ENCODE measurements at regions not wholly inside any gene's neighbourhood (a gene's known extent, or its start where the extent isn't known, plus 50 kb on each side); places are given as distances from the start of the nearest gene placed in this dataset.
"Not testable (repeated sequence)": the region's sequence is repeated elsewhere in the genome, so short reads cannot be mapped to it uniquely, and the experiment has no call there.

DNA sequence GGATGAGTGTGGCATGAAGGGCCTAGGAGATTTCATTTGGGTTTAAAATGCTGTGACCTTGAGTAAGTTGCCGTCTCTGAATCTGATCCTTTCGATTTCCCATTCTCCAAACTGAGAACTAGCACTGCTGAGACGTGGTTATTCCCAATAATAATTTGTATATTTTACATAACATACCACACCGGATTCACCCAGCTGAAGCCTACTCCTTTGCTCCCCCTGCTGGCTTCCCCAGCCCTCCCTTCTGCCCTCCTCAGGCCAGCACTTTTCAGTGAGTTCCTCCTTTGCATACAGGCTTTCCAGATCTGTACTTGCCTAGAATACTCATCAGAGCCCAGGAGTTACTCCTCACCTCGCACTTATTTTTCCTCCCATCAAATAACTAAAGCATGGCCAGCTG is 255.1 kb downstream of the OR4F29 start:
- H3K9me3 Mint-ChIP-seq; H3K36me3 Mint-ChIP-seq (ENCODE audit: low read depth); H3K27ac Mint-ChIP-seq; H3K4me1 Mint-ChIP-seq; H3K4me3 Mint-ChIP-seq; ATAC-seq (replicated peaks); H3K27me3 Mint-ChIP-seq: not testable (repeated sequence)

DNA sequence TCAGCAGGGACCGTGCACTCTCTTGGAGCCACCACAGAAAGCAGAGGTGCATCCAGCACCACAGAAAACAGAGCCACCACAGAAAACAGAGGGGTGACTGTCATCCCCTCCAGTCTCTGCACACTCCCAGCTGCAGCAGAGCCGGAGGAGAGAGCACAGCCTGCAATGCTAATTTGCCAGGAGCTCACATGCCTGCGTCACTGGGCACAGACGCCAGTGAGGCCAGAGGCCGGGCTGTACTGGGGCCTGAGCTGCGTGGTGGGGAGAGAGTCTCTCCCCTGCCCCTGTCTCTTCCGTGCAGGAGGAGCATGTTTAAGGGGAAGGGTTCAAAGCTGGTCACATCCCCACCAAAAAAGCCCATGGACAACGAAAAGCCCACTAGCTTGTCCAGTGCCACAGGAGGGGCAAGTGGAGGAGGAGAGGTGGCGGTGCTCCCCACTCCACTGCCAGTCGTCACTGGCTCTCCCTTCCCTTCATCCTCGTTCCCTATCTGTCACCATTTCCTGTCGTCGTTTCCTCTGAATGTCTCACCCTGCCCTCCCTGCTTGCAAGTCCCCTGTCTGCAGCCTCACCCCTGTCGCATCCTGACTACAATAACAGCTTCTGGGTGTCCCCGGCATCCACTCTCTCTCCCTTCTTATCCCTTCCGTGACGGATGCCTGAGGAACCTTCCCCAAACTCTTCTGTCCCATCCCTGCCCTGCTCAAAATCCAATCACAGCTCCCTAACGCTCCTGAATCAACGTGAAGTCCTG is 260.0 kb downstream of the OR4F29 start:
- not testable (repeated sequence) for ATAC-seq (replicated peaks); H3K36me3 Mint-ChIP-seq (ENCODE audit: low read depth); H3K4me1 Mint-ChIP-seq; H3K27ac Mint-ChIP-seq; H3K4me3 Mint-ChIP-seq; H3K9me3 Mint-ChIP-seq; H3K27me3 Mint-ChIP-seq

DNA sequence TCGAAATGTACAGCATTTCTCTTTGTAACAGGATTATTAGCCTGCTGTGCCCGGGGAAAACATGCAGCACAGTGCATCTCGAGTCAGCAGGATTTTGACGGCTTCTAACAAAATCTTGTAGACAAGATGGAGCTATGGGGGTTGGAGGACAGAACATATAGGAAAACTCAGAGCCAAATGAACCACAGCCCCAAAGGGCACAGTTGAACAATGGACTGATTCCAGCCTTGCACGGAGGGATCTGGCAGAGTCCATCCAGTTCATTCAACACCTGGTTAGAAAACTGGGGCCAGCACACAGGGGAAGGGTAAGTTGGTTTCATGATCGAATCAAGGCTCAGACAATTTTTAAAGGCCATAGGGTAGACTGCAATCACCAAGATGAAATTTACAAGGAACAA is 260.8 kb downstream of the OR4F29 start:
- not testable (repeated sequence) for H3K9me3 Mint-ChIP-seq; H3K4me3 Mint-ChIP-seq; H3K27ac Mint-ChIP-seq; H3K4me1 Mint-ChIP-seq; ATAC-seq (replicated peaks); H3K36me3 Mint-ChIP-seq (ENCODE audit: low read depth); H3K27me3 Mint-ChIP-seq

DNA sequence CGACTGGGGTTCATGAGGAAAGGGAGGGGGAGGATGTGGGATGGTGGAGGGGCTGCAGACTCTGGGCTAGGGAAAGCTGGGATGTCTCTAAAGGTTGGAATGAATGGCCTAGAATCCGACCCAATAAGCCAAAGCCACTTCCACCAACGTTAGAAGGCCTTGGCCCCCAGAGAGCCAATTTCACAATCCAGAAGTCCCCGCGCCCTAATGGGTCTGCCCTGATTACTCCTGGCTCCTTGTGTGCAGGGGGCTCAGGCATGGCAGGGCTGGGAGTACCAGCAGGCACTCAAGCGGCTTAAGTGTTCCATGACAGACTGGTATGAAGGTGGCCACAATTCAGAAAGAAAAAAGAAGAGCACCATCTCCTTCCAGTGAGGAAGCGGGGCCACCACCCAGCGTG is 261.6 kb downstream of the OR4F29 start:
- H3K4me3 Mint-ChIP-seq; H3K36me3 Mint-ChIP-seq (ENCODE audit: low read depth); H3K4me1 Mint-ChIP-seq; ATAC-seq (replicated peaks); H3K27me3 Mint-ChIP-seq; H3K9me3 Mint-ChIP-seq; H3K27ac Mint-ChIP-seq: not testable (repeated sequence)

DNA sequence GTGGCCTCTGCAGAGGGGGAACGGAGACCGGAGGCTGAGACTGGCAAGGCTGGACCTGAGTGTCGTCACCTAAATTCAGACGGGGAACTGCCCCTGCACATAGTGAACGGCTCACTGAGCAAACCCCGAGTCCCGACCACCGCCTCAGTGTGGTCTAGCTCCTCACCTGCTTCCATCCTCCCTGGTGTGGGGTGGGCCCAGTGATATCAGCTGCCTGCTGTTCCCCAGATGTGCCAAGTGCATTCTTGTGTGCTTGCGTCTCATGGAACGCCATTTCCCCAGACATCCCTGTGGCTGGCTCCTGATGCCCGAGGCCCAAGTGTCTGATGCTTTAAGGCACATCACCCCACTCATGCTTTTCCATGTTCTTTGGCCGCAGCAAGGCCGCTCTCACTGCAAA is 262.2 kb downstream of the OR4F29 start:
- not testable (repeated sequence) for H3K9me3 Mint-ChIP-seq; H3K36me3 Mint-ChIP-seq (ENCODE audit: low read depth); H3K27ac Mint-ChIP-seq; H3K27me3 Mint-ChIP-seq; H3K4me1 Mint-ChIP-seq; ATAC-seq (replicated peaks); H3K4me3 Mint-ChIP-seq

DNA sequence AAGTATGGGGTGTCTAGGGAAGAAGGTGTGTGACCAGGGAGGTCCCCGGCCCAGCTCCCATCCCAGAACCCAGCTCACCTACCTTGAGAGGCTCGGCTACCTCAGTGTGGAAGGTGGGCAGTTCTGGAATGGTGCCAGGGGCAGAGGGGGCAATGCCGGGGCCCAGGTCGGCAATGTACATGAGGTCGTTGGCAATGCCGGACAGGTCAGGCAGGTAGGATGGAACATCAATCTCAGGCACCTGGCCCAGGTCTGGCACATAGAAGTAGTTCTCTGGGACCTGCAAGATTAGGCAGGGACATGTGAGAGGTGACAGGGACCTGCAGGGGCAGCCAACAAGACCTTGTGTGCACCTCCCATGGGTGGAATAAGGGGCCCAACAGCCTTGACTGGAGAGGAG is 264.2 kb downstream of the OR4F29 start:
- H3K27ac Mint-ChIP-seq; H3K27me3 Mint-ChIP-seq; H3K4me1 Mint-ChIP-seq; ATAC-seq (replicated peaks); H3K4me3 Mint-ChIP-seq; H3K36me3 Mint-ChIP-seq (ENCODE audit: low read depth); H3K9me3 Mint-ChIP-seq: not testable (repeated sequence)

DNA sequence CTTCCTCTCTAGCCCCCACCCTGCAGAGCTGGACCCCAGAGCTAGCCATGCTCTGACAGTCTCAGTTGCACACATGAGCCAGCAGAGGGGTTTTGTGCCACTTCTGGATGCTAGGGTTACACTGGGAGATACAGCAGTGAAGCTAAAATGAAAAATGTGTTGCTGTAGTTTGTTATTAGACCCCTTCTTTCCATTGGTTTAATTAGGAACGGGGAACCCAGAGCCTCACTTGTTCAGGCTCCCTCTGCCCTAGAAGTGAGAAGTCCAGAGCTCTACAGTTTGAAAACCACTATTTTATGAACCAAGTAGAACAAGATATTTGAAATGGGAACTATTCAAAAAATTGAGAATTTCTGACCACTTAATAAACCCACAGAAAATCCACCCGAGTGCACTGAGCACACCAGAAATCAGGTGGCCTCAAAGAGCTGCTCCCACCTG is 264.8 kb downstream of the OR4F29 start:
- H3K4me1 Mint-ChIP-seq; H3K36me3 Mint-ChIP-seq (ENCODE audit: low read depth); H3K9me3 Mint-ChIP-seq; H3K4me3 Mint-ChIP-seq; H3K27me3 Mint-ChIP-seq; H3K27ac Mint-ChIP-seq; ATAC-seq (replicated peaks): not testable (repeated sequence)

DNA sequence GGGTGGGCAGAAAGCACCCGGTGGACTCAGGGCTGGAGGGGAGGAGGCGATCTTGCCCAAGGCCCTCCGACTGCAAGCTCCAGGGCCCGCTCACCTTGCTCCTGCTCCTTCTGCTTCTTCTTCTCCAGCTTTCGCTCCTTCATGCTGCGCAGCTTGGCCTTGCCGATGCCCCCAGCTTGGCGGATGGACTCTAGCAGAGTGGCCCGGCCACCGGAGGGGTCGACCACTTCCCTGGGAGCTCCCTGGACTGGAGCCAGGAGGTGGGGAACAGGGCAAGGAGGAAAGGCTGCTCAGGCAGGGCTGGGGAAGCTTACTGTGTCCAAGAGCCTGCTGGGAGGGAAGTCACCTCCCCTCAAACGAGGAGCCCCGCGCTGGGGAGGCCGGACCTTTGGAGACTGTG is 265.3 kb downstream of the OR4F29 start:
- not testable (repeated sequence) for H3K27ac Mint-ChIP-seq

DNA sequence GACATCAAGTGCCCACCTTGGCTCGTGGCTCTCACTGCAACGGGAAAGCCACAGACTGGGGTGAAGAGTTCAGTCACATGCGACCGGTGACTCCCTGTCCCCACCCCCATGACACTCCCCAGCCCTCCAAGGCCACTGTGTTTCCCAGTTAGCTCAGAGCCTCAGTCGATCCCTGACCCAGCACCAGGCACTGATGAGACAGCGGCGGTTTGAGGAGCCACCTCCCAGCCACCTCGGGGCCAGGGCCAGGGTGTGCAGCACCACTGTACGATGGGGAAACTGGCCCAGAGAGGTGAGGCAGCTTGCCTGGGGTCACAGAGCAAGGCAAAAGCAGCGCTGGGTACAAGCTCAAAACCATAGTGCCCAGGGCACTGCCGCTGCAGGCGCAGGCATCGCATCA is 266.0 kb downstream of the OR4F29 start:
- H3K27me3 Mint-ChIP-seq; H3K9me3 Mint-ChIP-seq; ATAC-seq (replicated peaks); H3K27ac Mint-ChIP-seq; H3K36me3 Mint-ChIP-seq (ENCODE audit: low read depth); H3K4me3 Mint-ChIP-seq; H3K4me1 Mint-ChIP-seq: not testable (repeated sequence)

More for the DNA sequence above, 265.3 kb downstream of the OR4F29 start:
- not testable (repeated sequence) for ATAC-seq (replicated peaks); H3K9me3 Mint-ChIP-seq; H3K27me3 Mint-ChIP-seq; H3K36me3 Mint-ChIP-seq (ENCODE audit: low read depth); H3K4me3 Mint-ChIP-seq; H3K4me1 Mint-ChIP-seq

DNA sequence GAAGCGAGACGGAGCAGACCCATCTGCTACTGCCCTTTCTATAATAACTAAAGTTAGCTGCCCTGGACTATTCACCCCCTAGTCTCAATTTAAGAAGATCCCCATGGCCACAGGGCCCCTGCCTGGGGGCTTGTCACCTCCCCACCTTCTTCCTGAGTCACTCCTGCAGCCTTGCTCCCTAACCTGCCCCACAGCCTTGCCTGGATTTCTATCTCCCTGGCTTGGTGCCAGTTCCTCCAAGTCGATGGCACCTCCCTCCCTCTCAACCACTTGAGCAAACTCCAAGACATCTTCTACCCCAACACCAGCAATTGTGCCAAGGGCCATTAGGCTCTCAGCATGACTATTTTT is 267.2 kb downstream of the OR4F29 start:
- not testable (repeated sequence) for H3K9me3 Mint-ChIP-seq, H3K27ac Mint-ChIP-seq

DNA sequence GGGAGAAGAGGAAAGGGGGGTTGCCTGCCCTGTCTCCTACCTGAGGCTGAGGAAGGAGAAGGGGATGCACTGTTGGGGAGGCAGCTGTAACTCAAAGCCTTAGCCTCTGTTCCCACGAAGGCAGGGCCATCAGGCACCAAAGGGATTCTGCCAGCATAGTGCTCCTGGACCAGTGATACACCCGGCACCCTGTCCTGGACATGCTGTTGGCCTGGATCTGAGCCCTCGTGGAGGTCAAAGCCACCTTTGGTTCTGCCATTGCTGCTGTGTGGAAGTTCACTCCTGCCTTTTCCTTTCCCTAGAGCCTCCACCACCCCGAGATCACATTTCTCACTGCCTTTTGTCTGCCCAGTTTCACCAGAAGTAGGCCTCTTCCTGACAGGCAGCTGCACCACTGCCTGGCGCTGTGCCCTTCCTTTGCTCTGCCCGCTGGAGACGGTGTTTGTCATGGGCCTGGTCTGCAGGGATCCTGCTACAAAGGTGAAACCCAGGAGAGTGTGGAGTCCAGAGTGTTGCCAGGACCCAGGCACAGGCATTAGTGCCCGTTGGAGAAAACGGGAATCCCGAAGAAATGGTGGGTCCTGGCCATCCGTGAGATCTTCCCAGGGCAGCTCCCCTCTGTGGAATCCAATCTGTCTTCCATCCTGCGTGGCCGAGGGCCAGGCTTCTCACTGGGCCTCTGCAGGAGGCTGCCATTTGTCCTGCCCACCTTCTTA is 267.7 kb downstream of the OR4F29 start:
- not testable (repeated sequence) for H3K9me3 Mint-ChIP-seq; H3K4me3 Mint-ChIP-seq; H3K27me3 Mint-ChIP-seq; ATAC-seq (replicated peaks); H3K27ac Mint-ChIP-seq; H3K36me3 Mint-ChIP-seq (ENCODE audit: low read depth); H3K4me1 Mint-ChIP-seq

More for the DNA sequence above, 267.2 kb downstream of the OR4F29 start:
- not testable (repeated sequence) for H3K4me1 Mint-ChIP-seq; ATAC-seq (replicated peaks); H3K36me3 Mint-ChIP-seq (ENCODE audit: low read depth); H3K4me3 Mint-ChIP-seq; H3K27me3 Mint-ChIP-seq

DNA sequence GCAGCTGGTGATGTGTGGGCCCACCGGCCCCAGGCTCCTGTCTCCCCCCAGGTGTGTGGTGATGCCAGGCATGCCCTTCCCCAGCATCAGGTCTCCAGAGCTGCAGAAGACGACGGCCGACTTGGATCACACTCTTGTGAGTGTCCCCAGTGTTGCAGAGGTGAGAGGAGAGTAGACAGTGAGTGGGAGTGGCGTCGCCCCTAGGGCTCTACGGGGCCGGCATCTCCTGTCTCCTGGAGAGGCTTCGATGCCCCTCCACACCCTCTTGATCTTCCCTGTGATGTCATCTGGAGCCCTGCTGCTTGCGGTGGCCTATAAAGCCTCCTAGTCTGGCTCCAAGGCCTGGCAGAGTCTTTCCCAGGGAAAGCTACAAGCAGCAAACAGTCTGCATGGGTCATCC is 268.4 kb downstream of the OR4F29 start:
- not testable (repeated sequence) for H3K27ac Mint-ChIP-seq; H3K36me3 Mint-ChIP-seq (ENCODE audit: low read depth); H3K4me3 Mint-ChIP-seq; ATAC-seq (replicated peaks); H3K9me3 Mint-ChIP-seq; H3K4me1 Mint-ChIP-seq; H3K27me3 Mint-ChIP-seq

DNA sequence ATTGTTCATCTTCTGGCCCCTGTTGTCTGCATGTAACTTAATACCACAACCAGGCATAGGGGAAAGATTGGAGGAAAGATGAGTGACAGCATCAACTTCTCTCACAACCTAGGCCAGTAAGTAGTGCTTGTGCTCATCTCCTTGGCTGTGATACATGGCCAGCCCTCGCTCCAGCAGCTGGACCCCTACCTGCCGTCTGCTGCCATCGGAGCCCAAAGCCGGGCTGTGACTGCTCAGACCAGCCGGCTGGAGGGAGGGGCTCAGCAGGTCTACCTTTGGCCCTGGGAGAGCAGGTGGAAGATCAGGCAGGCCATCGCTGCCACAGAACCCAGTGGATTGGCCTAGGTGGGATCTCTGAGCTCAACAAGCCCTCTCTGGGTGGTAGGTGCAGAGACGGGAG is 268.8 kb downstream of the OR4F29 start:
- H3K9me3 Mint-ChIP-seq; H3K4me1 Mint-ChIP-seq; ATAC-seq (replicated peaks); H3K27me3 Mint-ChIP-seq; H3K27ac Mint-ChIP-seq; H3K4me3 Mint-ChIP-seq; H3K36me3 Mint-ChIP-seq (ENCODE audit: low read depth): not testable (repeated sequence)

DNA sequence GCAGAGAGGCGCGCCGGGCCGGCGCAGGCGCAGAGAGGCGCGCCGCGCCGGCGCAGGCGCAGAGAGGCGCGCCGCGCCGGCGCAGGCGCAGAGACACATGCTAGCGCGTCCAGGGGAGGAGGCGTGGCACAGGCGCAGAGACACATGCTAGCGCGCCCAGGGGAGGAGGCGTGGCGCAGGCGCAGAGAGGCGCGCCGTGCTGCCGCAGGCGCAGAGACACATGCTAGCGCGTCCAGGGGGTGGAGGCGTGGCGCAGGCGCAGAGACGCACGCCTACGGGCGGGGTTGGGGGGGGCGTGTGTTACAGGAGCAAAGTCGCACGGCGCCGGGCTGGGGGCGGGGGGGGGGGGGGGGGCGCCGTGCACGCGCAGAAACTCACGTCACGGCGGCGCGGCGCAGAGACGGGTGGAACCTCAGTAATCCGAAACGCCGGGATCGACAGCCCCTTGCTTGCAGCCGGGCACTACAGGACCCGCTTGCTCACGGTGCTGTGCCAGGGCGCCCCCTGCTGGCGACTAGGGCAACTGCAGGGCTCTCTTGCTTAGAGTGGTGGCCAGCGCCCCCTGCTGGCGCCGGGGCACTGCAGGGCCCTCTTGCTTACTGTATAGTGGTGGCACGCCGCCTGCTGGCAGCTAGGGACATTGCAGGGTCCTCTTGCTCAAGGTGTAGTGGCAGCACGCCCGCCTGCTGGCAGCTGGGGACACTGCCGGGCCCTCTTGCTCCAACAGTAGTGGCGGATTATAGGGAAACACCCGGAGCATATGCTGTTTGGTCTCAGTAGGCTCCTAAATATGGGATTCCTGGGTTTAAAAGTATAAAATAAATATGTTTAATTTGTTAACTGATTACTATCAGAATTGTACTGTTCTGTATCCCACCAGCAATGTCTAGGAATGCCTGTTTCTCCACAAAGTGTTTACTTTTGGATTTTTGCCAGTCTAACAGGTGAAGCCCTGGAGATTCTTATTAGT is 269.9 kb downstream of the OR4F29 start:
- H3K4me3 Mint-ChIP-seq; H3K9me3 Mint-ChIP-seq; H3K27me3 Mint-ChIP-seq; H3K36me3 Mint-ChIP-seq (ENCODE audit: low read depth); H3K4me1 Mint-ChIP-seq; H3K27ac Mint-ChIP-seq: not testable (repeated sequence)
- ATAC-seq (replicated peaks), result peak; percentile 53

DNA sequence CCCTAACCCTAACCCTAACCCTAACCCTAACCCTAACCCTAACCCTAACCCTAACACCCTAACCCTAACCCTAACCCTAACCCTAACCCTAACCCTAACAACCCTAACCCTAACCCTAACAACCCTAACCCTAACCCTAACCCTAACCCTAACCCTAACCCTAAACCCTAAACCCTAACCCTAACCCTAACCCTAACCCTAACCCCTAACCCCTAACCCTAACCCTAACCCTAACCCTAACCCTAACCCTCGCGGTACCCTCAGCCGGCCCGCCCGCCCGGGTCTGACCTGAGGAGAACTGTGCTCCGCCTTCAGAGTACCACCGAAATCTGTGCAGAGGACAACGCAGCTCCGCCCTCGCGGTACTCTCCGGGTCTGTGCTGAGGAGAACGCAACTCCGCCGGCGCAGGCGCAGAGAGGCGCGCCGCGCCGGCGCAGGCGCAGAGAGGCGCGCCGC is 270.7 kb downstream of the OR4F29 start:
- ATAC-seq (replicated peaks), result peak; percentile 19
- not testable (repeated sequence) for H3K27ac Mint-ChIP-seq

More for the DNA sequence above, 270.7 kb downstream of the OR4F29 start:
- not testable (repeated sequence) for H3K36me3 Mint-ChIP-seq (ENCODE audit: low read depth); H3K27me3 Mint-ChIP-seq; H3K9me3 Mint-ChIP-seq; H3K4me1 Mint-ChIP-seq; H3K4me3 Mint-ChIP-seq

All from activated T-helper 17 cell treated with anti-CD3 and anti-CD28 coated beads, Interleukin-2, amount 50 U/mL, for 72 hours (primary cell).